ENCODE measurements at regions not wholly inside any gene's neighbourhood (a gene's known extent, or its start where the extent isn't known, plus 50 kb on each side); places are given as distances from the start of the nearest gene placed in this dataset.
A peak's percentile ranks its signal among the peaks of the same experiment; 100 is the strongest.

DNA sequence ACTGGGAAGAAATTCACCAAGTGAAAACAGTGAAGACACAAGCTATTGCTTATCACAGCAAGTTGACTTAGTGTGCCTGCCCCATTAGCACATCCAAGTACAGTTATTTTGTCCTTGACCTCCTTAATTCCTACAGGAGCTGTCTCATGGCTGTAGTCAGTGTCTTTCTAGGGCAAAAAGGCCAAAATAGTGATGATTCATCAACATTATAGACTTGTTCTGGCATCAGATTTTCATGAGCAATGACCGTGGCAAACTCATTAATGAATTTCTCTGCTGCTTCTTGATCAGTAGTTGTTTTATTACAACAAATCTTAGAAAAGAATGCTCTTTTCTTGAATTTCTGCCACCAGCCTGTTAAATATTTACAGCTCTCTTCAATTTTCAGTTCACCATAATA is 1169.3 kb upstream of the DDX18 start:
- in situ Hi-C loops (cut with HindIII; ENCODE audit: low pct_unique_long_range_greater_than_20kb, low sequenced_read_pairs) = no loop called here
- TF ChIP-seq JUND (IDR thresholded peaks at IDR 0.05; ENCODE audit: low read depth) = no peak
- DNase-seq (ENCODE audit: low read depth in 1 of 2, low spot score in 1 of 2) = no peak

DNA sequence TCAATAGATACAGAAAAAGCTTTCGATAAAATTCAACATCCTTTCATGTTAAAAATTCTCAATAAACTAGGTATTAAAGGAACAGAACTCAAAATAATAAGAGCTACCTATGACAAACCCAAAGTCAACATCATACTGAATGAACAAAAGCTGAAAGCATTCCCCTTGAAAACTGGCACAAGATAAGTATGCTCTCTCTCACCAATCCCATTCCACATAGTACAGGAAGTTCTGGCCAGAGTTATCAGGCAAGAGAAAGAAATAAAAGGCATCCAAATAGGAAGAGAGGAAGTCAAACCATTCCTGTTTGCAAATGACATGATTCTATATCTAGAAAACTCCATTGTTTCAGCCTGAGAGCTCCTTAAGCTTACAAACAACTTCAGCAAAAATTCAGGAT is 1145.8 kb upstream of the DDX18 start:
- DNase-seq (ENCODE audit: low read depth in 1 of 2, low spot score in 1 of 2) = no peak
- in situ Hi-C loops (cut with HindIII; ENCODE audit: low pct_unique_long_range_greater_than_20kb, low sequenced_read_pairs) = no loop called here
- TF ChIP-seq JUND (IDR thresholded peaks at IDR 0.05; ENCODE audit: low read depth) = no peak

DNA sequence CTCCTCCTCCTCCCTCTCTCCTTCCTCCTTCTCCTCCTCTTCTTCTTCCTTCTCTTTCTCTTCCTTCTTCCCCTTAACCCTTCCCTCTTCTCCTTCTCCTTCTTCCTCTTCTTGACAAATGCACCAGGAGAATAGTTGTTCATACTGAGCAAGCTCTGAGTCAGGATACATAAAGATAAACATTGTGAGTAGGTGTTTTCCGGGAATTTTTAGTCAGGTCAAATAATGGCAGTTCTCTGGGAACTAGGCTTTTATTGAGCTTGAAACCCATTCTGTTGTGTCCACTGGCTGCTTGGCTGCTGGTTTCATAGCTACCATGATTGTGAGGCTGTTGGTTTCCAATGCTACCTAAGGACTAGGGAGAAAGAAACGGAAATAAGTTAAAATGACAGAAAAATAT is 1144.7 kb upstream of the DDX18 start:
- TF ChIP-seq JUND (IDR thresholded peaks at IDR 0.05; ENCODE audit: low read depth) = no peak
- DNase-seq (ENCODE audit: low read depth in 1 of 2, low spot score in 1 of 2) = no peak
- in situ Hi-C loops (cut with HindIII; ENCODE audit: low pct_unique_long_range_greater_than_20kb, low sequenced_read_pairs) = no loop called here

DNA sequence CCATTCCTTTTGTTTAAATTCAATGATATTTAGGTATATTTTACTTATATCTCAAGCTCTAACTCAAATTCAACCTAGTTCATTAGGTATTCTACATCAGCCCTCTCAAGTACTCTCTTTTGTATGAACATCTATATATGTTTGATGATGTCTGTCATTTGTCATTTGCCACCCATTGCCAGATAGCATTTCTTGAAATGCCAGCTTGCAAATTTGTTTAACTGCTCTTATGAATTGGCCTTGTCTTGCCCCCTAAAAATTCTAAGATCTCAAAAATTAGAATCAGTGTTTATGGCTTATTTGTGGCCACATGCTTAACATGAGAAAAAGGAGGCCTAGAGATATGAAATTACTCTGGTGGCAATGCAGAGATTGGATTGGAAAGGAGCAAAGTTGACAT is 1140.3 kb upstream of the DDX18 start:
- in situ Hi-C loops (cut with HindIII; ENCODE audit: low pct_unique_long_range_greater_than_20kb, low sequenced_read_pairs) = no loop called here
- TF ChIP-seq JUND (IDR thresholded peaks at IDR 0.05; ENCODE audit: low read depth) = no peak
- no peak for DNase-seq (ENCODE audit: low read depth in 1 of 2, low spot score in 1 of 2)

DNA sequence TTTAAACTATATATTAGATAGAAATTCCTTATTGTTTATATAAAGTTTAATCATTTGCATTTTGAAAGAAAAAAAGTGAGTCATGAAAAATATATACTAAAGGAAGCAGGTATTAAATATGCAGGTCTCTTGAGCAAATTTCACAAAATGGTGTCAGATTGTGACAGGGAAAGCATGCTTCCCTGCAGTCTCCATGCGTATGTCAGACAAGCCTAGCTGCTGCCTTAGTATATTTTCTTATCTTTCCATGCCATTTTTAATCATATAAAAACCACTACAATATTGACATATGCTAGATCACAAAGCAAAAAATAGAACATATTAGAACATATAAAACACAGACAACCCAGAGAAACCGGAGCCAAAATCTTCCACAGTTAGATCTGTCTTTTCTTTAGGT is 1137.7 kb upstream of the DDX18 start:
- no peak for DNase-seq (ENCODE audit: low read depth in 1 of 2, low spot score in 1 of 2)
- in situ Hi-C loops (cut with HindIII; ENCODE audit: low pct_unique_long_range_greater_than_20kb, low sequenced_read_pairs) = no loop called here
- TF ChIP-seq JUND (IDR thresholded peaks at IDR 0.05; ENCODE audit: low read depth) = no peak

DNA sequence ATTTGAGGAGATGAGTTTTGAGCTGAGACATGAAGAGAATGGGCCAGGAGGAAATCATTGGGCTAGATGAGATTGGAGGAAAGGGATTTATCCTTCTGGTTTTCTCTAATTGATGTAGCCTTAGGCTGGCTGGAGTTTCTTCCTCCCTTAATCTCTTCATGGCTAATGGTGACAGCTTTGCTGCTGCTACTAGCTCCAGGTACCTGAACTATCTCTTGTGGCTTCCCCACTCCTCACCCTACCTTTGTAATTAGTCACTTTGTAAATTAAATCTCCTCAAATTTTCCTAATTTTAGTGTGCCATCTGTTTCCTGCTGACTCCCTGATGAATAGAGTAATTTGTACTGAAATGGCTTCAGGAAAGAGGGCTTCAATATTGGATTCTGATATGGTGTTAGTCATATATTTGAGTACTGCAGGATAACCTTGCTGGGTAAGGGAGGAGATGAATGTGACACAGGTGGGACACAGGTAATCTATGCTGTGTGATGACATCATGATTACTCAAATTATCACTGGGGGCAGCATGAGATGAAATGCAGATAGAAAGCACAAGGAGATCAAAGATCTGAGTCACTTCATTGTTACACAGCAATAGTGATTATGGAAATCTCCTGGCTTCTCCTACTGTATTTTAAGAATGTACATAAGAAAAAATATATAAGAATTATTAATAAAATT is 1134.1 kb upstream of the DDX18 start:
- no peak for TF ChIP-seq JUND (IDR thresholded peaks at IDR 0.05; ENCODE audit: low read depth)
- DNase-seq (ENCODE audit: low read depth in 1 of 2, low spot score in 1 of 2) = no peak
- in situ Hi-C loops (cut with HindIII; ENCODE audit: low pct_unique_long_range_greater_than_20kb, low sequenced_read_pairs) = no loop called here

DNA sequence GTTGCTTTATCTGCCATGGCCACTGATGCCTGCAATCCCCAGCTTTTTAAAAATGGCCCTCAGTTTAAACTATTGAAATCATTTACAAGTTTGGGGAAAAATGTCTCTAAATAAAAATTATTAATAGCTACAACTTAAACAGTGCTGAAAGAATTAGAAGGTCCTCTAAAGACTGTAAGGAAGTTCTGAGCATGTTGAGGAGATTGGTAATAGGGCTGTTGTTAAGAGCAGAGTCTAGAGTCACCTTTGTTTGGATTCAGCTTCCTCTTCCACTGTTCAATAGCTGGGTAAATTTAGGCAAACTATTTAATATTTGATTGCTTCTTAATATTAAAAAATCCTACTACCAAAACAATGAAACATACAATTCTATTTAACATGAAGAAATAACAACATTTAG is 1127.1 kb upstream of the DDX18 start:
- no peak for TF ChIP-seq JUND (IDR thresholded peaks at IDR 0.05; ENCODE audit: low read depth)
- in situ Hi-C loops (cut with HindIII; ENCODE audit: low pct_unique_long_range_greater_than_20kb, low sequenced_read_pairs) = no loop called here
- DNase-seq (ENCODE audit: low read depth in 1 of 2, low spot score in 1 of 2) = no peak

DNA sequence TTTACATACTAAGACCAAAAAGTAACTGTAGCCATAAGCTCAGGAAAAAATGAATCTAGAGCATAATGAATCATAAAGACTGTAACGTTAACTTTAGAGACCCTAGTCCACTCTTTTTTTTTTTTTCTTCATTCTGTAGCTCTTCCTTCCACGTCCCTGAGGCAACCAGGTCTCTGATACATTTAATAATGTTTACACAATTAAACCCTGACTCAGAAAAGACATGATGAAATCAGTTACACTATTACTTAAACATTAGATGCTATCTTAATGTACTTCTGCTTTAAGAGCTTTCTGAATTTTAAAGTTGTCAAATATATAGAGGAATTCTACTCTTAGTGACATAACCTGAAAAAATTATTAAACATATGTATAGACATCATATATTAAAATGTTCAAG is 1121.5 kb upstream of the DDX18 start:
- no peak for TF ChIP-seq JUND (IDR thresholded peaks at IDR 0.05; ENCODE audit: low read depth)
- in situ Hi-C loops (cut with HindIII; ENCODE audit: low pct_unique_long_range_greater_than_20kb, low sequenced_read_pairs) = no loop called here
- no peak for DNase-seq (ENCODE audit: low read depth in 1 of 2, low spot score in 1 of 2)

DNA sequence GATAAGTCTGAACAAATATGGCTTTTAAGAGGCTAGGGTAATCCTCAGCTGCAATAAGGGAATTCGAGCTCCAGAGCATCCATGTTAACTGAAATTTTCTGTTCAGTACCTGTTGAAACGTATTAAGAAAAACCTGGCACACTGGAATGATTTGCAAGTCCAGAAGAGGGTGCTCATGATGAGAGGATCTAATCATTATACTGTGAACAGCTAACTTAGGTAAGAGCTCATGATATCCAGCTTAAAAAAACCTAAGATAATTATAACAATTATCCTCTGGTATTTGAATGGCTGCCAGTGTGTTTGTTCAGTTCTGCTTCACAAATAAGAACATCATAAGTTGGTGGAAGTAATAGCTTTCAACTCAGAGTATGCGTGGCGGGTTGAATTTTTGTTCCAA is 1118.3 kb upstream of the DDX18 start:
- DNase-seq (ENCODE audit: low read depth in 1 of 2, low spot score in 1 of 2) = peak in 1 of 2 experiments; percentile 32
- in situ Hi-C loops (cut with HindIII; ENCODE audit: low pct_unique_long_range_greater_than_20kb, low sequenced_read_pairs) = no loop called here

DNA sequence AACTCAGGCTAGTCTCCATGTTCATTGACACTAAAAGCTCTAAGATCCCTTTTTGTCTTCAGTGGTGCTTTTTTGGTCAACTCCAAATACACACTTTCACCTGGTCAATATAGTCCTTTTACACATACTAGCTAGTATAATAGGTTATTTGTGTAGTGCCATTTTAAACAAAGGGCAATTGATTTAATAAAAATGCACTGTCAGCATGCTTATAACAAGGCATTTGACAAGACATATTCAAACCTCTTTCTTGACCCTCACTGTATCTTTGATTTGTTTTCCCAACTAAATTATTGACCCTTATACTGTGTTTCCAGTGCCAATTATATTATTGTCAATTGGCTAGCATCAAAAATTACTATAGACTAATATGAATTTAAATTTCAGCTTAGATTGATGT is 1117.6 kb upstream of the DDX18 start:
- TF ChIP-seq JUND (IDR thresholded peaks at IDR 0.05; ENCODE audit: low read depth) = no peak
- no peak for DNase-seq (ENCODE audit: low read depth in 1 of 2, low spot score in 1 of 2)
- in situ Hi-C loops (cut with HindIII; ENCODE audit: low pct_unique_long_range_greater_than_20kb, low sequenced_read_pairs) = no loop called here

More for the DNA sequence above, 1118.3 kb upstream of the DDX18 start:
- no peak for TF ChIP-seq JUND (IDR thresholded peaks at IDR 0.05; ENCODE audit: low read depth)

DNA sequence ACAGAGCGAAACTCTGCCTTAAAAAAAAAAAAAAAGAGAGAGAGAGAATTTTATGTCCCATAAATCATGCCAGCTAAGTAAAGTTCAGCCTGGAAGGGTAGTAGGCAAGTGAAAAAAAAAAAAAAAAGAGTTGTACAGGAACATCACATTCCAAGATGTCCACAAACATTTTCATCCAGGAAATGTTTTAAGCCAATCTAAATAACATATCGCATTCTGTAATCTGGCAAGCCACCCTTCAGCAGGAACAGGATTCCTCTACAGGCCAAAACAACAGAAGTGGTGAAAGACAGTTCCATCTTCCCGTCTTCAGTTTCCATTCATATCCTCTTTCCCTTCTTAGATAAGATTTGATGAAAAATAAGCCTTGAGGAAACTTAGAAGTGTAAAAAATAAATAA is 1108.1 kb upstream of the DDX18 start:
- DNase-seq (ENCODE audit: low read depth in 1 of 2, low spot score in 1 of 2) = no peak
- in situ Hi-C loops (cut with HindIII; ENCODE audit: low pct_unique_long_range_greater_than_20kb, low sequenced_read_pairs) = no loop called here
- no peak for TF ChIP-seq JUND (IDR thresholded peaks at IDR 0.05; ENCODE audit: low read depth)

DNA sequence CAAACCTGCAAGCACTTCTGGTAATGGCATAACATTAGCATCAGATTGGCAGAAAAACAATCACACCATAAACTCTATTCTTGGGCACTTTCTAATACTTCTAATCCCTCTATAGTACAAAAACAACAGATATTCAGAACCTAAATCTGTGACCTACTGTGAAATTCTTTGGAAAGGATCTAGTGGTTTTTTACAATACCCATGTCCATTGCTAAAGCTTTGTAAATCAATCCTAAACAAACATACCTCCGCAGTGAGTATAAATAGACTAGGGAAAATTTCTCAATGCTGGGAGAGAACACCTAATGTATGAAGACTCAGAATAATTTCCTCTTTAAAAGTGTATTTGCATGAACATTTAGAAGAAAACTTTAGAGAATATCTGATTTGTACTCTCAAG is 1098.5 kb upstream of the DDX18 start:
- in situ Hi-C loops (cut with HindIII; ENCODE audit: low pct_unique_long_range_greater_than_20kb, low sequenced_read_pairs) = no loop called here
- DNase-seq (ENCODE audit: low read depth in 1 of 2, low spot score in 1 of 2) = no peak
- no peak for TF ChIP-seq JUND (IDR thresholded peaks at IDR 0.05; ENCODE audit: low read depth)

DNA sequence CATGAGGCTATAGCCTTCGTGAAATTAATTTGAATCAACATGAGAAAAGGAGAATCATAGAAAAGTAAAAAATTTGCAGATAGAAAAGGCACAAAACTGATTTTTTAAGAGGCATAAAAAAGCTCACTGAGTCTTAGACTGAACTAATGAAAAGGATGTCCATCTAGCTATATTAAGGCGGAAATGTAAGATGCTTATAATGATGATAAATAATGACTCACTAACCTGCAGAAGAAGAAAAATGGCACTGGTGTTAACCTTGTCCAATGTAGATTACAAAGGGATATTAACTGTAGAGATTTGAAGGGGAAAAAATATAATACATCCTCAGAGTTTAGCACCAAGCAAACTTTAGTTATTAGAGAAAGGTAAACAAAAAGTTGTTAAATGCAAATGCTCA is 1098.0 kb upstream of the DDX18 start:
- in situ Hi-C loops (cut with HindIII; ENCODE audit: low pct_unique_long_range_greater_than_20kb, low sequenced_read_pairs) = no loop called here
- no peak for TF ChIP-seq JUND (IDR thresholded peaks at IDR 0.05; ENCODE audit: low read depth)
- no peak for DNase-seq (ENCODE audit: low read depth in 1 of 2, low spot score in 1 of 2)

DNA sequence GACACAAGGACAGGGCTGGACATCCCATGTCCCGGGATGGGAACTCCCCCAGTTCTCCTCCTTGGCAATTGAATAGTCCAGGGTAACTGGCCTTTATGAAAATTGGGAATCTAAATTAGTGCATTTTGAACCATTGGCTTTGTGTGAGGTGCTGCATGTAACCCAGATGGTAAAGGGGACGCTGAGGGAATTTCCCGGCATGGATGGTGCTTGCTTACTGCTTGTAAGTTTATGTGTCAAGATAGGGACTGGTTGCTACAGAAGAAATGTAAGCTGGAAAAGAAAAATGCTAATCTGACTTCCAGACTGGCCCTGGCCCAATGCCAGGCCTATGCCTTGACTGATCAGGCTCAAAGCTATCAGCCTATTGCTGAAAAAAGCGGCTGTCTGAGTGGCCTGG is 1096.7 kb upstream of the DDX18 start:
- in situ Hi-C loops (cut with HindIII; ENCODE audit: low pct_unique_long_range_greater_than_20kb, low sequenced_read_pairs) = no loop called here
- DNase-seq (ENCODE audit: low read depth in 1 of 2, low spot score in 1 of 2) = no peak
- TF ChIP-seq JUND (IDR thresholded peaks at IDR 0.05; ENCODE audit: low read depth) = no peak

All from T47D (cell line).